ENCODE measurements at regions not wholly inside any gene's neighbourhood (a gene's known extent, or its start where the extent isn't known, plus 50 kb on each side); places are given as distances from the start of the nearest gene placed in this dataset.

DNA sequence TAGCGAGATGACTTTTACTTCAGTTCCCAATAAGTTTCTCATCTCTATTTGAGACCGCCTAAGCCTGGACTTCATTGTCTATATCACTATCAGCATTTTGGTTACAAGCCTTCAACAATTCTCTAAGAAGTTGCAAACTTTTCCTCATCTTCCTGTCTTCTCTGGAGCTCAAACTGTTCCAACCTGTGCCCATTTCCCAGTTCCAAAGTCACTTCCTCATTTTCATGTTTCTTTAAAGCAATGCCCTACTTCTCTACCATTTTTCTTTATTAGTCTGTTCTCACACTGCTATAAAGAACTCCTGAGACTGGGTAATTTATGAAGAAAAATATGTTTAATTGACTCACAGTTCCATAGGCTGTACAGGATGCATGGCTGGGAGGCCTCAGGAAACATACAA lies 251.9 kb downstream of the TECRL start:
- TF ChIP-seq POLR2AphosphoS5 (IDR thresholded peaks at IDR 0.05; ENCODE audit: low read depth, low read length) (no peak), PAX5 (IDR thresholded peaks at IDR 0.05; ENCODE audit: insufficient read depth, low read length, severe bottlenecking) (no peak), TAF1 (IDR thresholded peaks at IDR 0.05; ENCODE audit: low read depth, low read length) (no peak), POLR2A (IDR thresholded peaks at IDR 0.05; ENCODE audit: low read depth, low read length) (no peak), SPI1 (IDR thresholded peaks at IDR 0.05; ENCODE audit: low read depth, low read length) (peak; percentile 59)
